Endothelial cell of umbilical vein (primary cell): ENCODE measurements at regions not wholly inside any gene's neighbourhood (a gene's known extent, or its start where the extent isn't known, plus 50 kb on each side); places are given as distances from the start of the nearest gene placed in this dataset.

Source experiments
- BruUV-seq: library from RNA; stranded (reverse); fragments of 400-500 nt; replicated peaks from 2 replicates; lab custom pipeline; 2021; lab: Mats Ljungman, UMichigan
- CTCF ChIA-PET: fragments of 300-600, 350-600 bp; sonication (Branson Sonifier 250); formaldehyde crosslinking; loops from one replicate; lab custom pipeline; 2021; ENCODE audit warnings: antibody characterized with exemption, inconsistent platforms; lab: Charles Lee
- POLR2A ChIA-PET: fragments of 300-600, 350-600 bp; sonication (Branson Sonifier 250); formaldehyde crosslinking; loops from one replicate; lab custom pipeline; 2021; ENCODE audit warnings: antibody characterized with exemption, inconsistent platforms; lab: Charles Lee
- DNase-seq: peaks from one replicate; pipeline ENCODE4 v3.0.0-alpha.2; 2011; ENCODE audit warnings: low read depth, low spot score
- FAIRE-seq: peaks from 2 replicates; lab custom pipeline; 2011; peaks lifted over from hg19 to GRCh38; lab: Jason Lieb, UNC
- H2AFZ ChIP-seq: 2 replicates; pipeline ENCODE4 v1.6.0; 2012; ENCODE audit warnings: low read depth, low read length, control low read depth, inconsistent platforms
- H3K27ac ChIP-seq: 2 replicates; pipeline ENCODE4 v1.5.1; 2011; ENCODE audit warnings: low read depth, mild to moderate bottlenecking, control low read depth, low read length, moderate library complexity; ENCODE audit not compliant: insufficient read depth
- H3K27me3 ChIP-seq, 2 experiments: 2 replicates each; pipeline versions ENCODE4 v1.6.0 to v1.6.1; 2011; ENCODE audit warnings: low read length in 2 of 2, mixed read lengths in 1 of 2; ENCODE audit not compliant: control insufficient read depth in 2 of 2, insufficient read depth in 2 of 2
- H3K36me3 ChIP-seq, 2 experiments: 2 replicates in 1 of 2; 3 replicates in 1 of 2; pipeline ENCODE4 v1.5.1; 2011; ENCODE audit warnings: low read length in 2 of 2, mild to moderate bottlenecking in 1 of 2, moderate library complexity in 1 of 2; ENCODE audit not compliant: control insufficient read depth in 2 of 2, insufficient read depth in 2 of 2; ENCODE audit errors: extremely low read depth in 1 of 2
- H3K4me1 ChIP-seq: 3 replicates; pipeline ENCODE4 v1.5.1; 2011; ENCODE audit warnings: mild to moderate bottlenecking, low read length; ENCODE audit not compliant: control insufficient read depth, insufficient read depth; ENCODE audit errors: extremely low read depth
- H3K4me2 ChIP-seq: 2 replicates; pipeline ENCODE4 v1.6.1; 2011; ENCODE audit warnings: low read length, control low read depth, mixed read lengths; ENCODE audit not compliant: insufficient read depth
- H3K4me3 ChIP-seq, 3 experiments: fragments of 200-600 bp in 1 of 3; sonication (generic), shearing (Covaris generic) in 1 of 3; replicated peaks in 1 of 3; 2 replicates each; pipeline ENCODE4 v1.5.1; 2011 to 2016; ENCODE audit warnings: control low read depth in 3 of 3, low read length in 3 of 3, mild to moderate bottlenecking in 2 of 3, inconsistent platforms in 1 of 3, low read depth in 1 of 3, moderate library complexity in 1 of 3; ENCODE audit not compliant: insufficient read depth in 1 of 3
- H3K79me2 ChIP-seq: 2 replicates; pipeline ENCODE4 v1.6.0; 2012; ENCODE audit warnings: low read length, inconsistent platforms; ENCODE audit not compliant: control insufficient read depth, insufficient read depth
- H3K9ac ChIP-seq: replicated peaks from 2 replicates; pipeline ENCODE3; 2011; ENCODE audit warnings: low read length, control low read depth; ENCODE audit not compliant: insufficient read depth; ENCODE audit errors: extremely low read depth
- H3K9me1 ChIP-seq: replicated peaks from 3 replicates; pipeline ENCODE4 v1.6.0; 2011; ENCODE audit warnings: mild to moderate bottlenecking, low read length; ENCODE audit not compliant: control insufficient read depth, insufficient read depth; ENCODE audit errors: extremely low read depth
- H3K9me3 ChIP-seq: replicated peaks from 2 replicates; pipeline ENCODE4 v1.5.1; 2012; ENCODE audit warnings: low read length, inconsistent platforms; ENCODE audit not compliant: control insufficient read depth, insufficient read depth
- H4K20me1 ChIP-seq: replicated peaks from 2 replicates; pipeline ENCODE3; 2011; ENCODE audit warnings: mild to moderate bottlenecking, low read length; ENCODE audit not compliant: control insufficient read depth, insufficient read depth; ENCODE audit errors: extremely low read depth
- EZH2 ChIP-seq: IDR thresholded peaks from 2 replicates; pipeline ENCODE4 v1.6.1; 2012; ENCODE audit warnings: borderline replicate concordance, low read depth, mild to moderate bottlenecking, moderate library complexity, low read length, inconsistent platforms; ENCODE audit not compliant: severe bottlenecking
- FOS ChIP-seq: IDR thresholded peaks from 2 replicates; pipeline ENCODE4 v1.6.1; 2011; ENCODE audit warnings: mild to moderate bottlenecking, low read length, moderate library complexity, borderline replicate concordance; ENCODE audit not compliant: insufficient read depth
- GATA2 ChIP-seq: IDR thresholded peaks from 2 replicates; pipeline ENCODE4 v1.7.0; 2011; ENCODE audit warnings: low read depth, mild to moderate bottlenecking, moderate library complexity, mixed read lengths, low read length; ENCODE audit not compliant: insufficient read length, insufficient read depth
- JUN ChIP-seq: IDR thresholded peaks from 2 replicates; pipeline ENCODE4 v1.6.1; 2011; ENCODE audit warnings: borderline replicate concordance, low read depth; ENCODE audit not compliant: insufficient read length, insufficient read depth
- MYC ChIP-seq: IDR thresholded peaks from one replicate; pipeline ENCODE4 v1.6.1; 2011; ENCODE audit warnings: mild to moderate bottlenecking, low read depth, low read length
- POLR2A ChIP-seq: IDR thresholded peaks from 2 replicates; pipeline ENCODE4 v1.6.1; 2012; ENCODE audit warnings: low read depth, mild to moderate bottlenecking, control low read depth, low read length
- POLR2AphosphoS5 ChIP-seq: IDR thresholded peaks from 2 replicates; pipeline ENCODE4 v1.6.1; 2012; ENCODE audit warnings: low read depth, mild to moderate bottlenecking, control low read depth, low read length, moderate library complexity; ENCODE audit not compliant: insufficient read depth
- dilution Hi-C: fragments of 300-500 bp; cut with MboI; formaldehyde crosslinking; loops from one replicate; pipeline ENCODE4 v1.15.0; 2019; ENCODE audit warnings: low sequenced_read_pairs; ENCODE audit not compliant: extremely low pct_ligation_motif_present
- intact Hi-C: fragments of 100-400 bp; cut with micrococcal nuclease; formaldehyde crosslinking; loops from one replicate; pipeline ENCODE4 v1.10.0; 2022
- TF ChIP-seq, protein P1 (sequence below), 2 donors: IDR thresholded peaks; 1 replicate in 1 of 2; 2 replicates in 1 of 2; pipeline ENCODE4 v1.5.1; 2011; ENCODE audit warnings: low read length in 2 of 2, mild to moderate bottlenecking in 2 of 2, moderate library complexity in 2 of 2, control low read depth in 1 of 2, inconsistent platforms in 1 of 2, low read depth in 1 of 2; ENCODE audit not compliant: insufficient read depth in 1 of 2; ENCODE audit errors: extremely low read depth in 1 of 2
- TF ChIP-seq, protein P2 (sequence below): IDR thresholded peaks from 2 replicates; pipeline ENCODE4 v1.6.1; 2011; ENCODE audit not compliant: insufficient read depth, insufficient read length

DNA sequence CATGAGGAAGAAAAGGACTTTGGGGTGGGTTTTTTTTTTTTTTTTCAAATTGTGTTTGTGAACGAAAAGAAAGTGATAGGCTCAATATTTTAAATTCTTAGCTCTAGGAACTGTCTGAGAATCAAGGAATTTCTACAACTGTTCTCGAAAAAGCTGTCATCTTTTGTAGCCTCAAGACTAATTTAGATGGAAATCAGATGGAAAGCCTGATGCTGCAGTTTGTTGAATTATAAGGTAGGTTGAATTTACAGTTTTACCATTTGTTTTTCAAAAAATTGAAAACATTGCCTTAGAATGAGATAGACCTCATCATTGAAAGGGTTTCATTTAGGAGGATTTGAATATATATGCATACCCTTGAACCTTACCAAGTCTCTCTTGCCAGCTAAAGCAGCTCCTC is 109.3 kb upstream of the TRHDE start:
- TF ChIP-seq GATA2 (no peak), POLR2AphosphoS5 (no peak), EZH2 (no peak), JUN (no peak), POLR2A (no peak), MYC (no peak), FOS (no peak)
- TF ChIP-seq, protein P1, sequence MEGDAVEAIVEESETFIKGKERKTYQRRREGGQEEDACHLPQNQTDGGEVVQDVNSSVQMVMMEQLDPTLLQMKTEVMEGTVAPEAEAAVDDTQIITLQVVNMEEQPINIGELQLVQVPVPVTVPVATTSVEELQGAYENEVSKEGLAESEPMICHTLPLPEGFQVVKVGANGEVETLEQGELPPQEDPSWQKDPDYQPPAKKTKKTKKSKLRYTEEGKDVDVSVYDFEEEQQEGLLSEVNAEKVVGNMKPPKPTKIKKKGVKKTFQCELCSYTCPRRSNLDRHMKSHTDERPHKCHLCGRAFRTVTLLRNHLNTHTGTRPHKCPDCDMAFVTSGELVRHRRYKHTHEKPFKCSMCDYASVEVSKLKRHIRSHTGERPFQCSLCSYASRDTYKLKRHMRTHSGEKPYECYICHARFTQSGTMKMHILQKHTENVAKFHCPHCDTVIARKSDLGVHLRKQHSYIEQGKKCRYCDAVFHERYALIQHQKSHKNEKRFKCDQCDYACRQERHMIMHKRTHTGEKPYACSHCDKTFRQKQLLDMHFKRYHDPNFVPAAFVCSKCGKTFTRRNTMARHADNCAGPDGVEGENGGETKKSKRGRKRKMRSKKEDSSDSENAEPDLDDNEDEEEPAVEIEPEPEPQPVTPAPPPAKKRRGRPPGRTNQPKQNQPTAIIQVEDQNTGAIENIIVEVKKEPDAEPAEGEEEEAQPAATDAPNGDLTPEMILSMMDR (IDR thresholded peaks at IDR 0.05; ENCODE audit: extremely low read depth in 1 of 2, insufficient read depth in 1 of 2, low read depth in 1 of 2, low read length in 2 of 2), result no peak
- TF ChIP-seq, protein P2, sequence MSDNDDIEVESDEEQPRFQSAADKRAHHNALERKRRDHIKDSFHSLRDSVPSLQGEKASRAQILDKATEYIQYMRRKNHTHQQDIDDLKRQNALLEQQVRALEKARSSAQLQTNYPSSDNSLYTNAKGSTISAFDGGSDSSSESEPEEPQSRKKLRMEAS, result no peak
- Histone ChIP-seq H3K9me3 (peaks cover 6% of the 10 kb centered on the region), H3K79me2 (no peaks in the 10 kb centered on the region), H2AFZ (no peak overlapping the region), H3K27ac (no peak overlapping the region), H3K4me2 (no peak overlapping the region), H4K20me1 (no peaks in the 10 kb centered on the region), H3K36me3 (no peaks in the 10 kb centered on the region), H3K27me3 (no peaks in the 10 kb centered on the region), H3K4me3 (no peak overlapping the region), H3K9ac (no peak overlapping the region), H3K4me1 (no peaks in the 10 kb centered on the region), H3K9me1 (no peaks in the 10 kb centered on the region)
- CTCF ChIA-PET, result no interaction called here
- no peak for DNase-seq
- dilution Hi-C loops, result no loop called here
- POLR2A ChIA-PET, result interaction anchor here (0.6 kb wide), 1 partner anchor 121 kb away, joined by 3 read pairs; no protein-coding TSS in a partner anchor
- intact Hi-C loops, result no loop called here
- no TSS peak for BruUV-seq
- no peak for FAIRE-seq
